Stimulated activated CD8-positive, alpha-beta memory T cell treated with anti-CD3 and anti-CD28 coated beads, Interleukin-12 subunit alpha, Interleukin-12 subunit beta, amount 100 ng/mL, for 1 hour (primary cell): ENCODE measurements at regions not wholly inside any gene's neighbourhood (a gene's known extent, or its start where the extent isn't known, plus 50 kb on each side); places are given as distances from the start of the nearest gene placed in this dataset.

Source experiments
- DNase-seq: peaks from one replicate; pipeline ENCODE4 v3.0.0-alpha.2; 2020; ENCODE audit warnings: low read depth

DNA sequence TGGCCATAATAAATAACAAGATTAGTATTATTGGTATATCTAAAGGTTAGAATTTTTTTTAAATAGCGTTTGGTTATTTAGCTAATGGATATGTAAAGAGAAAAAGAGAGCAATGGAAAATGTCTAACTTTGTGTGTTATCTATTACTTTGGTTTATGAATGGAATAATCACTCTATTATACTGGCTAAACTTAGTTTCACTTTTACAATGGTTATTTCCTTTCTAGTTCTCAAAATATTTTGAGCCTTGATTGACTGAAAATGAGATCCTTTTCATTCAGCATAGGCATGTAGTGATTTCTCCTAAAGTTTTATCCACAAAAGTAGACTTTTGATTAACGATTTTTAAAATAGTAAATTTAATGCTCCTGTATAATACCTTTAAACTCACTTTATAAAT is 51.6 kb upstream of the MLIP start:
- DNase-seq = no peak

DNA sequence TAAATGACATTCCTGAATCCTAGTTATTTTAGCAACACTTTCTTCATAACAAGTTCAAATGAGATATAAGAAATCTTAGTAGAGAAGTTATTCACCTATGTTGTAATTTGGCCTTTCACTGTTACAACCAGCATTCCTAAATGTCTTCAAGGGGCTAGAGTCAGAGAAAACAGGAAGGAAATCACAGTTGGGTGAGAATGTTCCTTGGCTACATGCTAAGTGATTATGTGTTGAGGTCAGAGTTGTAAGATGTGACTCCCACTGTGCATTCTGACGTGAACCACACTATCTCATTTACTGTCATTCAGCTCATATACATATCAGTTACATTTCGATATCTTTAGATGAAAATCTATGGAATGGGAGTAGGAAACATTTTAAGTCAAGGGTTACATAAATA is 51.0 kb upstream of the MLIP start:
- DNase-seq = no peak
